H9 (cell line): ENCODE measurements at regions not wholly inside any gene's neighbourhood (a gene's known extent, or its start where the extent isn't known, plus 50 kb on each side); places are given as distances from the start of the nearest gene placed in this dataset.

Experiments
- DNase-seq: peaks from one replicate; pipeline ENCODE4 v3.0.0-alpha.2; 2017
- H2AFZ ChIP-seq: one replicate; pipeline ENCODE4 v1.6.1; 2013; ENCODE audit warnings: mild to moderate bottlenecking, low read length, control low read depth, moderate library complexity
- H2AK5ac ChIP-seq: 2 replicates; pipeline ENCODE4 v1.6.1; 2013; ENCODE audit warnings: low read length, control low read depth, mixed read lengths; ENCODE audit not compliant: insufficient read length
- H2BK120ac ChIP-seq: one replicate; pipeline ENCODE4 v1.6.1; 2013; ENCODE audit warnings: low read depth, mild to moderate bottlenecking, low read length, control low read depth, inconsistent platforms; ENCODE audit not compliant: poor library complexity, severe bottlenecking
- H2BK12ac ChIP-seq: 2 replicates; pipeline ENCODE4 v1.6.1; 2013; ENCODE audit warnings: low read length, control low read depth, mixed read lengths, low read depth; ENCODE audit not compliant: insufficient read length
- H2BK15ac ChIP-seq: 2 replicates; pipeline ENCODE4 v1.6.1; 2013; ENCODE audit warnings: low read depth, low read length, control low read depth
- H2BK20ac ChIP-seq: one replicate; pipeline ENCODE4 v1.6.1; 2013; ENCODE audit warnings: low read depth, mild to moderate bottlenecking, low read length, control low read depth, inconsistent platforms; ENCODE audit not compliant: poor library complexity, severe bottlenecking
- H2BK5ac ChIP-seq: 2 replicates; pipeline ENCODE4 v1.6.1; 2013; ENCODE audit warnings: low read length, control low read depth, mixed read lengths; ENCODE audit not compliant: insufficient read length
- H3K14ac ChIP-seq: 2 replicates; pipeline ENCODE4 v1.6.1; 2013; ENCODE audit warnings: low read length, control low read depth; ENCODE audit not compliant: insufficient read depth
- H3K18ac ChIP-seq: 2 replicates; pipeline ENCODE4 v1.6.1; 2013; ENCODE audit warnings: low read depth, mild to moderate bottlenecking, mixed read lengths, low read length, control low read depth; ENCODE audit not compliant: insufficient read length
- H3K23ac ChIP-seq: 2 replicates; pipeline ENCODE4 v1.6.1; 2013; ENCODE audit warnings: low read length, control low read depth, mixed read lengths, low read depth; ENCODE audit not compliant: insufficient read length
- H3K23me2 ChIP-seq: 2 replicates; pipeline ENCODE4 v1.6.1; 2013; ENCODE audit warnings: low read depth, mild to moderate bottlenecking, mixed read lengths, low read length, control low read depth; ENCODE audit not compliant: insufficient read length, poor library complexity, severe bottlenecking
- H3K27ac ChIP-seq: 2 replicates; pipeline ENCODE4 v1.5.1; 2013; ENCODE audit warnings: low read length, control low read depth, mixed read lengths, low read depth; ENCODE audit not compliant: insufficient read length
- H3K27me3 ChIP-seq: 2 replicates; pipeline ENCODE4 v1.6.1; 2013; ENCODE audit warnings: low read length, control low read depth, inconsistent platforms; ENCODE audit not compliant: insufficient read depth
- H3K4ac ChIP-seq: 2 replicates; pipeline ENCODE4 v1.6.1; 2013; ENCODE audit warnings: low read depth, mild to moderate bottlenecking, control low read depth, inconsistent platforms, low read length, moderate library complexity
- H3K4me1 ChIP-seq: 2 replicates; pipeline ENCODE4 v1.6.1; 2013; ENCODE audit warnings: low read length, control low read depth, inconsistent platforms; ENCODE audit not compliant: insufficient read depth
- H3K4me2 ChIP-seq: 2 replicates; pipeline ENCODE4 v1.6.1; 2013; ENCODE audit warnings: low read length, control low read depth, mixed read lengths; ENCODE audit not compliant: insufficient read length, insufficient read depth
- H3K56ac ChIP-seq: 2 replicates; pipeline ENCODE4 v1.6.1; 2013; ENCODE audit warnings: low read depth, mild to moderate bottlenecking, mixed read lengths, low read length, control low read depth; ENCODE audit not compliant: insufficient read length
- H3K79me1 ChIP-seq: 2 replicates; pipeline ENCODE4 v1.6.1; 2013; ENCODE audit warnings: low read depth, mild to moderate bottlenecking, moderate library complexity, low read length, control low read depth, inconsistent platforms; ENCODE audit not compliant: insufficient read depth, poor library complexity, severe bottlenecking
- H3K79me2 ChIP-seq: 2 replicates; pipeline ENCODE4 v1.6.1; 2013; ENCODE audit warnings: low read length, control low read depth, inconsistent platforms; ENCODE audit not compliant: insufficient read depth
- H3K9ac ChIP-seq: 2 replicates; pipeline ENCODE4 v1.6.1; 2013; ENCODE audit warnings: low read length, control low read depth, mixed read lengths; ENCODE audit not compliant: insufficient read length; ENCODE audit errors: extremely low read depth
- H3K9me3 ChIP-seq: one replicate; pipeline ENCODE4 v1.6.1; 2013; ENCODE audit warnings: low read depth, low read length, inconsistent platforms; ENCODE audit not compliant: control insufficient read depth
- H3T11ph ChIP-seq: one replicate; pipeline ENCODE4 v1.6.1; 2013; ENCODE audit warnings: mild to moderate bottlenecking, low read length, control low read depth, inconsistent platforms
- H4K20me1 ChIP-seq: one replicate; pipeline ENCODE4 v1.6.1; 2013; ENCODE audit not compliant: control insufficient read depth, insufficient read length, insufficient read depth
- H4K5ac ChIP-seq: 2 replicates; pipeline ENCODE4 v1.6.1; 2013; ENCODE audit warnings: low read depth, mild to moderate bottlenecking, mixed read lengths, low read length, control low read depth; ENCODE audit not compliant: insufficient read length
- H4K8ac ChIP-seq: replicated peaks from 2 replicates; pipeline ENCODE4 v1.6.1; 2013; ENCODE audit warnings: low read length, control low read depth, mixed read lengths, low read depth; ENCODE audit not compliant: insufficient read length
- H4K91ac ChIP-seq: 2 replicates; pipeline ENCODE4 v1.6.1; 2013; ENCODE audit warnings: low read depth, mild to moderate bottlenecking, moderate library complexity, mixed read lengths, low read length, control low read depth; ENCODE audit not compliant: insufficient read length
- H3K27ac Mint-ChIP-seq, 3 experiments: 2 replicates in 2 of 3; 3 replicates in 1 of 3; pipeline ENCODE4 v1.8.0; 2020 to 2021; ENCODE audit warnings: mixed read lengths in 3 of 3, mild to moderate bottlenecking in 1 of 3, moderate library complexity in 1 of 3
- H3K27me3 Mint-ChIP-seq: 2 replicates; pipeline ENCODE4 v1.8.0; 2021; ENCODE audit warnings: low read depth, mild to moderate bottlenecking, moderate library complexity, mixed read lengths
- H3K36me3 Mint-ChIP-seq, 3 experiments: 2 replicates in 2 of 3; 3 replicates in 1 of 3; pipeline ENCODE4 v1.8.0; 2020 to 2021; ENCODE audit warnings: low read depth in 3 of 3, mixed read lengths in 3 of 3; ENCODE audit not compliant: insufficient read depth in 1 of 3
- H3K4me1 Mint-ChIP-seq, 2 experiments: 2 replicates each; pipeline ENCODE4 v1.8.0; 2020; ENCODE audit warnings: mixed read lengths in 2 of 2
- H3K4me3 Mint-ChIP-seq, 2 experiments: 2 replicates in 1 of 2; 3 replicates in 1 of 2; pipeline ENCODE4 v1.8.0; 2020 to 2021; ENCODE audit warnings: mild to moderate bottlenecking in 2 of 2, mixed read lengths in 2 of 2, moderate library complexity in 1 of 2
- H3K9me3 Mint-ChIP-seq, 2 experiments: 2 replicates in 1 of 2; 3 replicates in 1 of 2; pipeline ENCODE4 v1.8.0; 2020; ENCODE audit warnings: mild to moderate bottlenecking in 2 of 2, mixed read lengths in 2 of 2, moderate library complexity in 1 of 2
- CTCF ChIP-seq: fragments of 200-600 bp; sonication (generic); conservative IDR thresholded peaks from 3 replicates; pipeline ENCODE4 v1.8.0; 2021; ENCODE audit warnings: antibody characterized with exemption, mild to moderate bottlenecking
- WGBS: extraction: QIAGEN DNeasy Blood & Tissue Kit; methylation state at CpG from one replicate; pipeline ENCODE4 v1.1.7; 2013; ENCODE audit warnings: missing lambda C conversion rate, low lambda C conversion rate, mixed read lengths; ENCODE audit not compliant: insufficient read length; ENCODE audit errors: extremely low coverage; 5-methylcytosine and 5-hydroxymethylcytosine counted together

GRCh38 chr5:3277590-3278196 is 317.9 kb upstream of the IRX1 start:
- H3K23ac ChIP-seq: no peak overlapping the region
- no peak overlapping the region for H4K5ac ChIP-seq
- no peak overlapping the region for H4K91ac ChIP-seq
- no peaks in the 10 kb centered on the region for H3K79me2 ChIP-seq
- peak overlapping the region; percentile 26 for H3K4me2 ChIP-seq
- H2BK20ac ChIP-seq: no peak overlapping the region
- Mint-ChIP-seq H3K4me3 (peak overlapping the region; percentile 22 to 38; a peak in 2 of 5 replicates), H3K27me3 (peaks cover 15% of the 10 kb centered on the region), H3K27ac (no peak overlapping the region), H3K9me3 (peaks cover 3 to 5% of the 10 kb centered on the region in 2 experiments; a peak in 4 of 5 replicates), H3K36me3 (peaks cover 3 to 4% (median 3%) of the 10 kb centered on the region in 3 experiments; a peak in 5 of 7 replicates), H3K4me1 (peaks cover 32% of the 10 kb centered on the region in 2 experiments)
- H3K27me3 ChIP-seq: no peaks in the 10 kb centered on the region
- no peak overlapping the region for H3K27ac ChIP-seq
- no peaks in the 10 kb centered on the region for H3K79me1 ChIP-seq
- no peak overlapping the region for H3K18ac ChIP-seq
- no peak overlapping the region for H2BK15ac ChIP-seq
- no peak overlapping the region for H3K56ac ChIP-seq
- H3K23me2 ChIP-seq: peaks cover 3% of the 10 kb centered on the region
- no peak overlapping the region for H3T11ph ChIP-seq
- H3K14ac ChIP-seq: no peak overlapping the region
- no peak overlapping the region for H4K8ac ChIP-seq
- H2AFZ ChIP-seq: no peak overlapping the region
- no peak overlapping the region for H2BK12ac ChIP-seq
- TF ChIP-seq CTCF: no peak
- no peaks in the 10 kb centered on the region for H3K9me3 ChIP-seq
- no peak overlapping the region for H2AK5ac ChIP-seq
- H4K20me1 ChIP-seq: no peaks in the 10 kb centered on the region
- no peak overlapping the region for H2BK5ac ChIP-seq
- WGBS: no CpG with 5 or more reads among the region's 6 CpGs
- no peak overlapping the region for H2BK120ac ChIP-seq
- H3K9ac ChIP-seq: no peak overlapping the region
- DNase-seq: peak; percentile 48
- no peaks in the 10 kb centered on the region; the same call in 1 of the 2 replicates for H3K4me1 ChIP-seq
- no peak overlapping the region for H3K4ac ChIP-seq
